HG02610 (cell line): ENCODE measurements at regions not wholly inside any gene's neighbourhood (a gene's known extent, or its start where the extent isn't known, plus 50 kb on each side); places are given as distances from the start of the nearest gene placed in this dataset.

Experiments
- ATAC-seq: cut with Tn5 transposase; IDR thresholded peaks from one replicate; pipeline ENCODE4 v1.9.1; 2021; ENCODE audit warnings: mild to moderate bottlenecking, moderate library complexity; ENCODE audit not compliant: unreplicated experiment

- ATAC-seq = no peak
Observed at GRCh38 chr9:115964710-115965347, 188.8 kb upstream of the PAPPA start.

- ATAC-seq = no peak
Observed at GRCh38 chr9:115966660-115967059, 186.9 kb upstream of the PAPPA start.

- ATAC-seq = no peak
Observed at GRCh38 chr9:115969096-115969495, 184.5 kb upstream of the PAPPA start.

GRCh38 chr9:115972362-115972761 is 181.2 kb upstream of the PAPPA start:
- no peak for ATAC-seq

GRCh38 chr9:115972843-115973595 is 180.6 kb upstream of the PAPPA start:
- no peak for ATAC-seq

- no peak for ATAC-seq
Observed at GRCh38 chr9:115976781-115977180, 176.8 kb upstream of the PAPPA start.

GRCh38 chr9:115978091-115978490 is 175.5 kb upstream of the PAPPA start:
- no peak for ATAC-seq

- ATAC-seq = no peak
Observed at GRCh38 chr9:115978659-115979096, 174.9 kb upstream of the PAPPA start.

GRCh38 chr9:115980054-115980453 is 173.5 kb upstream of the PAPPA start:
- ATAC-seq = no peak

GRCh38 chr9:115980502-115980901 is 173.1 kb upstream of the PAPPA start:
- no peak for ATAC-seq

GRCh38 chr9:115980976-115981375 is 172.6 kb upstream of the PAPPA start:
- ATAC-seq = no peak

- ATAC-seq = no peak
Observed at GRCh38 chr9:115983366-115983765, 170.2 kb upstream of the PAPPA start.

GRCh38 chr9:115985657-115986056 is 167.9 kb upstream of the PAPPA start:
- no peak for ATAC-seq

- no peak for ATAC-seq
Observed at GRCh38 chr9:115986508-115986907, 167.1 kb upstream of the PAPPA start.

- ATAC-seq = no peak
Observed at GRCh38 chr9:115988701-115989100, 164.9 kb upstream of the PAPPA start.

GRCh38 chr9:115989831-115990230 is 163.8 kb upstream of the PAPPA start:
- no peak for ATAC-seq

- no peak for ATAC-seq
Observed at GRCh38 chr9:115992834-115993233, 160.8 kb upstream of the PAPPA start.

- ATAC-seq = no peak
Observed at GRCh38 chr9:115997923-115998322, 155.7 kb upstream of the PAPPA start.

- no peak for ATAC-seq
Observed at GRCh38 chr9:115998666-115999065, 154.9 kb upstream of the PAPPA start.

GRCh38 chr9:115999498-115999897 is 154.1 kb upstream of the PAPPA start:
- no peak for ATAC-seq

GRCh38 chr9:116000748-116001329 is 152.8 kb upstream of the PAPPA start:
- no peak for ATAC-seq

GRCh38 chr9:116002181-116002580 is 151.4 kb upstream of the PAPPA start:
- ATAC-seq = no peak
